ENCODE measurements at regions not wholly inside any gene's neighbourhood (a gene's known extent, or its start where the extent isn't known, plus 50 kb on each side); places are given as distances from the start of the nearest gene placed in this dataset.

- TF ChIP-seq CTCF (IDR thresholded peaks at IDR 0.05) (no peak), POLR2A (IDR thresholded peaks at IDR 0.05) (no peak)
Measured at GRCh38 chrX:9315086-9315485, 149.8 kb upstream of the TBL1X start.

Data from body of pancreas (tissue), 4 donors.